HCT116 (cell line): ENCODE measurements at regions not wholly inside any gene's neighbourhood (a gene's known extent, or its start where the extent isn't known, plus 50 kb on each side); places are given as distances from the start of the nearest gene placed in this dataset.

Experiments used
- ATAC-seq: fragments of 200-7000 bp; cut with Tn5 transposase; 2 replicates; pipeline ENCODE4 v1.9.1; 2020; ENCODE audit warnings: mild to moderate bottlenecking, moderate library complexity
- BruUV-seq: library from RNA; stranded (reverse); fragments of 400-500 nt; replicated peaks from 2 replicates; lab custom pipeline; 2021; lab: Mats Ljungman, UMichigan
- CTCF ChIA-PET: fragments of 300-600 bp; sonication (Branson Sonifier 250); formaldehyde crosslinking; loops from one replicate; lab custom pipeline; 2021; ENCODE audit warnings: antibody characterized with exemption; lab: Charles Lee
- POLR2A ChIA-PET: fragments of 300-600, 350-600 bp; sonication (Branson Sonifier 250); formaldehyde crosslinking; loops from one replicate; lab custom pipeline; 2021; ENCODE audit warnings: antibody characterized with exemption; lab: Charles Lee
- RAD21 ChIA-PET, 2 experiments: fragments of 300-600 bp; sonication (Branson Sonifier 250); formaldehyde crosslinking; loops; one replicate each; lab custom pipeline; 2023; ENCODE audit warnings: low total read pairs in 2 of 2; ENCODE audit not compliant: uncharacterized antibody in 2 of 2, unreplicated experiment in 2 of 2, low non-redundant PET in 1 of 2; lab: Charles Lee
- DNase-seq: peaks from one replicate; pipeline ENCODE4 v3.0.0-alpha.2; 2010; ENCODE audit warnings: low read depth, low spot score
- H2AFZ ChIP-seq: fragments of 200-600 bp; shearing (Covaris generic), sonication (generic); 2 replicates; pipeline ENCODE4 v1.6.1; 2017; ENCODE audit warnings: low read depth, mixed run types, mixed read lengths, antibody characterized with exemption, low read length; ENCODE audit not compliant: poor library complexity, severe bottlenecking
- H3K27ac ChIP-seq: 2 replicates; pipeline ENCODE4 v1.5.1; 2012; ENCODE audit warnings: low read depth, low read length
- H3K27me3 ChIP-seq: fragments of 200-600 bp; sonication (generic); 2 replicates; pipeline ENCODE4 v1.6.1; 2016; ENCODE audit warnings: mixed run types, low read length, mixed read lengths; ENCODE audit not compliant: insufficient read depth
- H3K36me3 ChIP-seq, 2 experiments: fragments of 200-500 bp in 1 of 2; fragments of 200-600 bp in 1 of 2; sonication (Bioruptor generic) in 1 of 2; sonication (generic) in 1 of 2; 2 replicates each; pipeline versions ENCODE4 v1.5.1 to v1.6.1; 2014 to 2016; ENCODE audit warnings: low read length in 2 of 2, inconsistent platforms in 1 of 2, mixed read lengths in 1 of 2, mixed run types in 1 of 2; ENCODE audit not compliant: insufficient read depth in 2 of 2, control insufficient read depth in 1 of 2
- H3K4me1 ChIP-seq, 2 experiments: fragments of 200-600 bp in 1 of 2; sonication (generic) in 1 of 2; 2 replicates each; pipeline versions ENCODE4 v1.5.1 to v1.6.1; 2012 to 2017; ENCODE audit warnings: low read length in 2 of 2, inconsistent platforms in 1 of 2, mild to moderate bottlenecking in 1 of 2, mixed read lengths in 1 of 2, mixed run types in 1 of 2, moderate library complexity in 1 of 2; ENCODE audit not compliant: insufficient read depth in 2 of 2, control insufficient read depth in 1 of 2
- H3K4me2 ChIP-seq: fragments of 200-600 bp; sonication (generic); 2 replicates; pipeline ENCODE4 v1.6.1; 2017; ENCODE audit warnings: mixed run types, low read length, mixed read lengths
- H3K4me3 ChIP-seq, 2 experiments: fragments of 200-600 bp in 1 of 2; sonication (generic) in 1 of 2; replicated peaks in 1 of 2; 2 replicates each; pipeline ENCODE4 v1.5.1; 2011 to 2016; ENCODE audit warnings: low read length in 2 of 2, control low read depth in 1 of 2, low read depth in 1 of 2, mild to moderate bottlenecking in 1 of 2, mixed read lengths in 1 of 2, mixed run types in 1 of 2
- H3K79me2 ChIP-seq: fragments of 200-600 bp; sonication (generic); 2 replicates; pipeline ENCODE4 v1.6.1; 2017; ENCODE audit warnings: mild to moderate bottlenecking, mixed run types, low read length, moderate library complexity, mixed read lengths; ENCODE audit not compliant: insufficient read depth
- H3K9ac ChIP-seq: fragments of 200-600 bp; sonication (generic); 2 replicates; pipeline ENCODE4 v1.6.1; 2016; ENCODE audit warnings: low read length, mixed read lengths
- H3K9me2 ChIP-seq: fragments of 200-600 bp; sonication (generic), shearing (Covaris generic); 2 replicates; pipeline ENCODE4 v1.6.1; 2017; ENCODE audit warnings: mixed run types, mild to moderate bottlenecking, moderate library complexity; ENCODE audit not compliant: insufficient read depth
- H3K9me3 ChIP-seq, 2 experiments: fragments of 200-500 bp in 1 of 2; fragments of 200-600 bp in 1 of 2; sonication (Bioruptor generic) in 1 of 2; sonication (generic) in 1 of 2; 2 replicates each; pipeline ENCODE4 v1.6.1; 2014 to 2017; ENCODE audit warnings: low read length in 2 of 2, mixed read lengths in 2 of 2, inconsistent platforms in 1 of 2, low read depth in 1 of 2, mild to moderate bottlenecking in 1 of 2, mixed run types in 1 of 2, moderate library complexity in 1 of 2; ENCODE audit not compliant: control insufficient read depth in 1 of 2, insufficient read depth in 1 of 2
- H4K20me1 ChIP-seq: fragments of 200-600 bp; sonication (generic), shearing (Covaris generic); 2 replicates; pipeline ENCODE4 v1.6.1; 2017; ENCODE audit warnings: mixed run types, mild to moderate bottlenecking, moderate library complexity; ENCODE audit not compliant: insufficient read depth
- ATF3 ChIP-seq: IDR thresholded peaks from 2 replicates; pipeline ENCODE4 v1.6.1; 2012
- CBX3 ChIP-seq: IDR thresholded peaks from 2 replicates; pipeline ENCODE4 v1.6.1; 2012; ENCODE audit warnings: low read depth
- CEBPB ChIP-seq: IDR thresholded peaks from 2 replicates; pipeline ENCODE4 v1.6.1; 2012; ENCODE audit warnings: low read depth
- ELF1 ChIP-seq: IDR thresholded peaks from 2 replicates; pipeline ENCODE4 v1.6.1; 2012; ENCODE audit warnings: low read depth, borderline replicate concordance
- EZH2 ChIP-seq: fragments of 200-600 bp; sonication (generic); IDR thresholded peaks from 2 replicates; pipeline ENCODE4 v1.6.1; 2017; ENCODE audit warnings: antibody characterized with exemption, mixed run types
- FOSL1 ChIP-seq: IDR thresholded peaks from 2 replicates; pipeline ENCODE4 v1.6.1; 2012; ENCODE audit warnings: low read depth
- JUND ChIP-seq: IDR thresholded peaks from 2 replicates; pipeline ENCODE4 v1.6.1; 2012
- POLR2AphosphoS5 ChIP-seq: IDR thresholded peaks from 2 replicates; pipeline ENCODE4 v1.6.1; 2011; ENCODE audit warnings: mild to moderate bottlenecking, low read depth, low read length, moderate library complexity
- RAD21 ChIP-seq: IDR thresholded peaks from 2 replicates; pipeline ENCODE4 v1.6.1; 2012; ENCODE audit warnings: low read depth, mild to moderate bottlenecking
- SIN3A ChIP-seq: IDR thresholded peaks from 2 replicates; pipeline ENCODE4 v1.6.1; 2012; ENCODE audit warnings: low read depth
- SRF ChIP-seq: IDR thresholded peaks from 2 replicates; pipeline ENCODE4 v1.6.1; 2012; ENCODE audit warnings: low read depth
- TCF7L2 ChIP-seq: IDR thresholded peaks from 2 replicates; pipeline ENCODE4 v1.7.0; 2011; ENCODE audit warnings: borderline replicate concordance, inconsistent platforms; ENCODE audit not compliant: insufficient read depth, insufficient read length; ENCODE audit errors: extremely low read depth
- YY1 ChIP-seq: IDR thresholded peaks from 2 replicates; pipeline ENCODE4 v1.6.1; 2011; ENCODE audit warnings: low read length, low read depth, moderate library complexity, mild to moderate bottlenecking; ENCODE audit not compliant: insufficient replicate concordance; ENCODE audit errors: extremely low read depth
- ZFX ChIP-seq: fragments of 450-650 bp; IDR thresholded peaks from 2 replicates; pipeline ENCODE4 v1.6.1; 2017
- ZNF274 ChIP-seq: fragments of 200-500 bp; sonication (Bioruptor generic); IDR thresholded peaks from 2 replicates; pipeline ENCODE4 v1.6.1; 2014; ENCODE audit warnings: mild to moderate bottlenecking, low read depth, low read length, inconsistent platforms
- intact Hi-C: fragments of 100-400 bp; cut with micrococcal nuclease; formaldehyde crosslinking; loops from 2 replicates; pipeline ENCODE4 v1.10.0; 2022
- TF ChIP-seq, protein P1 (sequence below): IDR thresholded peaks from 2 replicates; pipeline ENCODE4 v1.6.1; 2012
- TF ChIP-seq, protein P2 (sequence below), 3 experiments: fragments of 200-600 bp in 1 of 3; sonication (generic) in 1 of 3; IDR thresholded peaks in 2 of 3; conservative IDR thresholded peaks in 1 of 3; 2 replicates each; pipeline ENCODE4 v1.5.1; 2012 to 2017; ENCODE audit warnings: low read depth in 2 of 3, low read length in 2 of 3, antibody characterized with exemption in 1 of 3, borderline replicate concordance in 1 of 3, control low read depth in 1 of 3, mild to moderate bottlenecking in 1 of 3, mixed read lengths in 1 of 3, mixed run types in 1 of 3, moderate library complexity in 1 of 3; ENCODE audit not compliant: insufficient read depth in 1 of 3
- TF ChIP-seq, protein P3 (sequence below): IDR thresholded peaks from 2 replicates; pipeline ENCODE4 v1.6.1; 2011; ENCODE audit warnings: mild to moderate bottlenecking, low read length, moderate library complexity; ENCODE audit not compliant: insufficient replicate concordance; ENCODE audit errors: extremely low read depth

GRCh38 chr18:55988537-55988936 is 400.5 kb upstream of the TCF4 start:
- ChIA-PET CTCF (no interaction called here), POLR2A (no interaction called here), RAD21 (no interaction called here)
- ATAC-seq (no peak), DNase-seq (no peak)
- Histone ChIP-seq H3K27me3 (no peaks in the 10 kb centered on the region), H3K4me2 (no peak overlapping the region), H3K9me2 (no peaks in the 10 kb centered on the region), H3K9ac (no peak overlapping the region), H4K20me1 (no peaks in the 10 kb centered on the region), H3K27ac (no peak overlapping the region), H3K79me2 (no peaks in the 10 kb centered on the region), H2AFZ (no peak overlapping the region), H3K36me3 (no peaks in the 10 kb centered on the region), H3K4me1 (no peaks in the 10 kb centered on the region), H3K9me3 (peaks cover 5 to 13% of the 10 kb centered on the region in 2 experiments; a peak in 2 of 4 replicates), H3K4me3 (no peak overlapping the region)
- BruUV-seq: no TSS peak
- TF ChIP-seq JUND (no peak), TCF7L2 (no peak), FOSL1 (no peak), CBX3 (no peak), RAD21 (no peak), YY1 (no peak), CEBPB (no peak), EZH2 (no peak), SRF (no peak), SIN3A (no peak), ELF1 (no peak), ATF3 (no peak), ZNF274 (no peak), POLR2AphosphoS5 (no peak), ZFX (no peak)
- TF ChIP-seq, protein P1, sequence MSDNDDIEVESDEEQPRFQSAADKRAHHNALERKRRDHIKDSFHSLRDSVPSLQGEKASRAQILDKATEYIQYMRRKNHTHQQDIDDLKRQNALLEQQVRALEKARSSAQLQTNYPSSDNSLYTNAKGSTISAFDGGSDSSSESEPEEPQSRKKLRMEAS: no peak
- TF ChIP-seq, protein P2, sequence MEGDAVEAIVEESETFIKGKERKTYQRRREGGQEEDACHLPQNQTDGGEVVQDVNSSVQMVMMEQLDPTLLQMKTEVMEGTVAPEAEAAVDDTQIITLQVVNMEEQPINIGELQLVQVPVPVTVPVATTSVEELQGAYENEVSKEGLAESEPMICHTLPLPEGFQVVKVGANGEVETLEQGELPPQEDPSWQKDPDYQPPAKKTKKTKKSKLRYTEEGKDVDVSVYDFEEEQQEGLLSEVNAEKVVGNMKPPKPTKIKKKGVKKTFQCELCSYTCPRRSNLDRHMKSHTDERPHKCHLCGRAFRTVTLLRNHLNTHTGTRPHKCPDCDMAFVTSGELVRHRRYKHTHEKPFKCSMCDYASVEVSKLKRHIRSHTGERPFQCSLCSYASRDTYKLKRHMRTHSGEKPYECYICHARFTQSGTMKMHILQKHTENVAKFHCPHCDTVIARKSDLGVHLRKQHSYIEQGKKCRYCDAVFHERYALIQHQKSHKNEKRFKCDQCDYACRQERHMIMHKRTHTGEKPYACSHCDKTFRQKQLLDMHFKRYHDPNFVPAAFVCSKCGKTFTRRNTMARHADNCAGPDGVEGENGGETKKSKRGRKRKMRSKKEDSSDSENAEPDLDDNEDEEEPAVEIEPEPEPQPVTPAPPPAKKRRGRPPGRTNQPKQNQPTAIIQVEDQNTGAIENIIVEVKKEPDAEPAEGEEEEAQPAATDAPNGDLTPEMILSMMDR (IDR thresholded peaks at IDR 0.05 in 2 of 3, conservative IDR thresholded peaks at IDR 0.05 in 1 of 3; ENCODE audit: borderline replicate concordance in 1 of 3, insufficient read depth in 1 of 3, low read depth in 2 of 3, low read length in 2 of 3): no peak
- TF ChIP-seq, protein P3, sequence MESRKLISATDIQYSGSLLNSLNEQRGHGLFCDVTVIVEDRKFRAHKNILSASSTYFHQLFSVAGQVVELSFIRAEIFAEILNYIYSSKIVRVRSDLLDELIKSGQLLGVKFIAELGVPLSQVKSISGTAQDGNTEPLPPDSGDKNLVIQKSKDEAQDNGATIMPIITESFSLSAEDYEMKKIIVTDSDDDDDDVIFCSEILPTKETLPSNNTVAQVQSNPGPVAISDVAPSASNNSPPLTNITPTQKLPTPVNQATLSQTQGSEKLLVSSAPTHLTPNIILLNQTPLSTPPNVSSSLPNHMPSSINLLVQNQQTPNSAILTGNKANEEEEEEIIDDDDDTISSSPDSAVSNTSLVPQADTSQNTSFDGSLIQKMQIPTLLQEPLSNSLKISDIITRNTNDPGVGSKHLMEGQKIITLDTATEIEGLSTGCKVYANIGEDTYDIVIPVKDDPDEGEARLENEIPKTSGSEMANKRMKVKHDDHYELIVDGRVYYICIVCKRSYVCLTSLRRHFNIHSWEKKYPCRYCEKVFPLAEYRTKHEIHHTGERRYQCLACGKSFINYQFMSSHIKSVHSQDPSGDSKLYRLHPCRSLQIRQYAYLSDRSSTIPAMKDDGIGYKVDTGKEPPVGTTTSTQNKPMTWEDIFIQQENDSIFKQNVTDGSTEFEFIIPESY: no peak
- intact Hi-C loops: no loop called here
